Chondrocyte (in vitro differentiated cells): ENCODE measurements at regions not wholly inside any gene's neighbourhood (a gene's known extent, or its start where the extent isn't known, plus 50 kb on each side); places are given as distances from the start of the nearest gene placed in this dataset.

Experiments
- DNase-seq: peaks from one replicate; pipeline ENCODE4 v3.0.0; 2021; ENCODE audit warnings: mixed read lengths, low spot score
- H3K27ac Mint-ChIP-seq: one replicate; pipeline ENCODE4 v1.8.0; 2021; ENCODE audit warnings: mild to moderate bottlenecking, moderate library complexity, mixed read lengths; ENCODE audit not compliant: unreplicated experiment
- H3K27me3 Mint-ChIP-seq: 2 replicates; pipeline ENCODE4 v1.8.0; 2021; ENCODE audit warnings: low read depth, mixed read lengths
- H3K36me3 Mint-ChIP-seq: 2 replicates; pipeline ENCODE4 v1.8.0; 2021; ENCODE audit warnings: low read depth, mixed read lengths
- H3K4me1 Mint-ChIP-seq: 2 replicates; pipeline ENCODE4 v1.8.0; 2021; ENCODE audit warnings: low read depth, mild to moderate bottlenecking, mixed read lengths
- H3K4me3 Mint-ChIP-seq: one replicate; pipeline ENCODE4 v1.8.0; 2021; ENCODE audit warnings: mild to moderate bottlenecking, moderate library complexity, mixed read lengths; ENCODE audit not compliant: unreplicated experiment
- H3K9me3 Mint-ChIP-seq: 2 replicates; pipeline ENCODE4 v1.8.0; 2021; ENCODE audit warnings: low read depth, mixed read lengths
- TF ChIP-seq, protein P1 (sequence below): fragments of 200-600 bp; sonication (generic); IDR thresholded peaks from 2 replicates; pipeline ENCODE4 v1.5.0; 2021; ENCODE audit warnings: antibody characterized with exemption, mild to moderate bottlenecking, moderate library complexity

DNA sequence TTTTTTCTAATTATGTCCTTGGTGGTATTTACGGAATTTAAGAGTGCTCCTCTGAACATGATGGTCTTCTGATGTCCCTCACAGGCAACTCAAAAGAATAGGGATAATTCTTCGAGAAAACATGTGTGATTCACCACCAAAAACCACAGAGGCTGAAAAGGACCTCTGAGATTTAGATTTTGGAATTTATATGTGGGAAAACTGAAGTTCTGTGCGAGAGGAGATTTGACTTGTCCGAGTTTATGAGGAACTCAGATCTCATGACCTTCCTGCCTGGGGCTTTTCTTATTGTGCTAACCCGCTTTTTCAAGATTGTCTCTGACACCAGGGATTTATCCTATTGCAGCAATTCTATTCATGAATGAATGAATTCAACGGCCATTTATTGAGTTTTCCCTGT, 142.4 kb downstream of the FAM43A start:
- no peaks in the 10 kb centered on the region for H3K4me1 Mint-ChIP-seq
- H3K36me3 Mint-ChIP-seq: peaks cover under 1% of the 10 kb centered on the region
- no peak overlapping the region for H3K4me3 Mint-ChIP-seq
- no peaks in the 10 kb centered on the region for H3K27me3 Mint-ChIP-seq
- DNase-seq: no peak
- H3K27ac Mint-ChIP-seq: no peak overlapping the region
- TF ChIP-seq, protein P1, sequence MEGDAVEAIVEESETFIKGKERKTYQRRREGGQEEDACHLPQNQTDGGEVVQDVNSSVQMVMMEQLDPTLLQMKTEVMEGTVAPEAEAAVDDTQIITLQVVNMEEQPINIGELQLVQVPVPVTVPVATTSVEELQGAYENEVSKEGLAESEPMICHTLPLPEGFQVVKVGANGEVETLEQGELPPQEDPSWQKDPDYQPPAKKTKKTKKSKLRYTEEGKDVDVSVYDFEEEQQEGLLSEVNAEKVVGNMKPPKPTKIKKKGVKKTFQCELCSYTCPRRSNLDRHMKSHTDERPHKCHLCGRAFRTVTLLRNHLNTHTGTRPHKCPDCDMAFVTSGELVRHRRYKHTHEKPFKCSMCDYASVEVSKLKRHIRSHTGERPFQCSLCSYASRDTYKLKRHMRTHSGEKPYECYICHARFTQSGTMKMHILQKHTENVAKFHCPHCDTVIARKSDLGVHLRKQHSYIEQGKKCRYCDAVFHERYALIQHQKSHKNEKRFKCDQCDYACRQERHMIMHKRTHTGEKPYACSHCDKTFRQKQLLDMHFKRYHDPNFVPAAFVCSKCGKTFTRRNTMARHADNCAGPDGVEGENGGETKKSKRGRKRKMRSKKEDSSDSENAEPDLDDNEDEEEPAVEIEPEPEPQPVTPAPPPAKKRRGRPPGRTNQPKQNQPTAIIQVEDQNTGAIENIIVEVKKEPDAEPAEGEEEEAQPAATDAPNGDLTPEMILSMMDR: no peak
- H3K9me3 Mint-ChIP-seq: no peaks in the 10 kb centered on the region

DNA sequence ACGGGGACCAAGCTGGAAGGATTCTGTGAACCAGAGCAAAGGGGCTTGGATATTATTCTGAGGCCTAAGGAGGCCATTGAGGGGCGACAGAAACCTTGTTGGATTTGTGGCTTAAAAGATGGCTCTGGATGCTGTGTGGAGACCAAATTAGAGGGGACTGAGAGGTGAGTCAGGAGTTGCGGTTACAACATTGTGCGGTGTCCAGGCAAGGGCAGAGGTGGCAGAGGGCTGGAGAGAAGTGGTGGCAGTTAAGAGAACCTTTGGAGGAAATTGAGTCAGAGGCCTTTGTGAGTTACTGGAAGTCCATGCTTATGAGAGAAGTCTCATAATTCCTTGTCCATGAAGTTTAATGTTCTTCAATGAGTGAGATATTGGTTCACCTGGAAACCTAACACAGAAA, 143.2 kb downstream of the FAM43A start:
- Mint-ChIP-seq H3K9me3 (no peaks in the 10 kb centered on the region), H3K27me3 (no peaks in the 10 kb centered on the region), H3K4me1 (no peaks in the 10 kb centered on the region), H3K36me3 (peaks cover 2% of the 10 kb centered on the region), H3K27ac (no peak overlapping the region), H3K4me3 (no peak overlapping the region)
- TF ChIP-seq, protein P1: no peak
- DNase-seq: no peak

DNA sequence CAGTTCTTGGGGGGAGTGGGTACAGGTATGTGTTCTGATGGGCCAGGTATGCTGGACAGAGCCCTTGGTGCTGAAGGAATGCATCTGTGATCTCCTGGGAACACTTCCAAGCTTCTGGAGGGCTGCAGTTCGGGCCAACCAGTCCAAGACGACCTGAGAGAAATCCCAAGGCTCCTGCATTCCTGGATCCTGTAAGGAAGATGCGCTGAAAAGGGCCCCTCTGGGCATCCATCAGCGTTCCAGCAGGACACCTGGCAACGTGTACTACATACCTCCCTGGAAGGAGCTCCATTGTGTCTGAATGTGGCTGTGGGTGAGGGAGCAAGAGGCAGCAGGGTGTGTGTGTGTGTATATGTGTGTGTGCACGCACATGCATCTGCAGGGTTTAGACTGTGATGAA, 144.7 kb downstream of the FAM43A start:
- Mint-ChIP-seq H3K4me1 (no peaks in the 10 kb centered on the region), H3K27ac (no peak overlapping the region), H3K4me3 (no peak overlapping the region), H3K36me3 (peaks cover 2% of the 10 kb centered on the region), H3K9me3 (no peaks in the 10 kb centered on the region), H3K27me3 (no peaks in the 10 kb centered on the region)
- DNase-seq: no peak
- TF ChIP-seq, protein P1: no peak

DNA sequence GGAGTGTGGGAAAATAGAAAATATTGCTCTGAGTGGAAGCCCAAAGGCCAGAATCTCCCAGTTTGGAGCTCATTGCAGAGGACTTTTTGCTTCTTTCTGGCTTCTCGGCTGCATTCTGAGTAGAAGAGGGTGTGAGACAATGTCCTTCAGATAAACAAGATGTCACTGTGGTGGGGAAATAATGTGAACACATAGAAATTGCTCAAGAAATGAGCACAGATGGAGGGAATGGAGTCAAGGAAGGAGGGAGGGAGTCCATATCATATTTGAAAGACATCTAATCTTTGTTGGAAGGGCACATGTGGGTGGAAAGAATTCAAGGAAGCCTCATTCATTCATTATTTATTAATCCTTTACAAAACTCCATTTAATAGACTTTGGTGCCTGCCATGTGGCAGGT, 145.3 kb downstream of the FAM43A start:
- no peak for DNase-seq
- H3K27me3 Mint-ChIP-seq: no peaks in the 10 kb centered on the region
- no peaks in the 10 kb centered on the region for H3K9me3 Mint-ChIP-seq
- H3K36me3 Mint-ChIP-seq: peaks cover 2% of the 10 kb centered on the region
- H3K4me3 Mint-ChIP-seq: no peak overlapping the region
- no peaks in the 10 kb centered on the region for H3K4me1 Mint-ChIP-seq
- no peak overlapping the region for H3K27ac Mint-ChIP-seq
- TF ChIP-seq, protein P1: no peak

DNA sequence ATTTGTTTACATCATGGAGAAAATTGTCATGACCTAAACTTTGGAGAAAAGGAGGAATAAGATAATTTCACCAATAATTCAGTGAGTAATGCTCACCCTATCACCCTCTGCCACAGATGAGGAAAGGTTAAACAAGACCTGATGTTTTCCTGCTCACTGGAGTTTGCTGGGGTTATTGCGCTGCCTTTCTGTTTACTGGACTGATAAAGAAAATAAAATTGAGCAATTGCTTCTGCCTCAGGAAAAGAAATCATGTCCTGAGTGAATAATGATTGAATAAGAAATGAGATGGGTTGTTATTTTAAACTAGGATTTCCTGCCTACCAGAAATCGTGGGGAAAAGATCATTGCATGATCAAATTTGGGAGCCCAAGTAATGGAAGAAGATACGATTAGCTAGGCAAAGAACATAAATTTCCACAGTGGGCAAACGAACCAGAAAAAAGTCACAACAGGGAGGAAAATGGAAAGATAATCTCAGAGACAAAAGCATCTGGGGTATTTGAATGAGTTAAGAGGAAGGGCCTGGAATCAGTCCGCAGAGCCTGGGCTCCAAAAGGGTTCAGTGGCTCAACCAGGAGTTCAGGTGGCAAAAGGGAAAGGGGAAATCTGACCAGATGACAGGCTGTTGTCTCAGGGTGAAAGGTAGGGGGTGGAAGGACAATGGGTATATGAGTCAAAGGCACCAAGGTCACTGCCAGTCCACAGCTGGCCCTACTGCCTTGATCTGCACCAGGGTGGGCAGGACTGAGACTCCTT, 146.8 kb downstream of the FAM43A start:
- no peak overlapping the region for H3K27ac Mint-ChIP-seq
- H3K36me3 Mint-ChIP-seq: peaks cover 2% of the 10 kb centered on the region
- H3K9me3 Mint-ChIP-seq: no peaks in the 10 kb centered on the region
- no peak for DNase-seq
- TF ChIP-seq, protein P1: no peak
- H3K4me3 Mint-ChIP-seq: no peak overlapping the region
- H3K4me1 Mint-ChIP-seq: no peaks in the 10 kb centered on the region
- H3K27me3 Mint-ChIP-seq: no peaks in the 10 kb centered on the region
